GM13977 (cell line): ENCODE measurements at regions not wholly inside any gene's neighbourhood (a gene's known extent, or its start where the extent isn't known, plus 50 kb on each side); places are given as distances from the start of the nearest gene placed in this dataset.
A peak's percentile ranks its signal among the peaks of the same experiment; 100 is the strongest.
"Not testable (repeated sequence)": the region's sequence is repeated elsewhere in the genome, so short reads cannot be mapped to it uniquely, and the experiment has no call there.

Experiments used
- DNase-seq: peaks from one replicate; pipeline ENCODE4 v3.0.0; 2012; ENCODE audit warnings: low spot score
- CTCF ChIP-seq: IDR thresholded peaks from 2 replicates; pipeline ENCODE4 v1.5.1; 2012; ENCODE audit warnings: mild to moderate bottlenecking, control low read depth; ENCODE audit not compliant: insufficient read depth; ENCODE audit errors: extremely low read depth, missing control alignments
- in situ Hi-C: fragments of 300-500 bp; cut with MboI; formaldehyde crosslinking; loops from one replicate; pipeline ENCODE4 v1.12.0; 2022; ENCODE audit warnings: low sequenced_read_pairs, low pct_unique_long_range_greater_than_20kb, mixed read lengths, inconsistent platforms; ENCODE audit not compliant: unreplicated experiment

DNA sequence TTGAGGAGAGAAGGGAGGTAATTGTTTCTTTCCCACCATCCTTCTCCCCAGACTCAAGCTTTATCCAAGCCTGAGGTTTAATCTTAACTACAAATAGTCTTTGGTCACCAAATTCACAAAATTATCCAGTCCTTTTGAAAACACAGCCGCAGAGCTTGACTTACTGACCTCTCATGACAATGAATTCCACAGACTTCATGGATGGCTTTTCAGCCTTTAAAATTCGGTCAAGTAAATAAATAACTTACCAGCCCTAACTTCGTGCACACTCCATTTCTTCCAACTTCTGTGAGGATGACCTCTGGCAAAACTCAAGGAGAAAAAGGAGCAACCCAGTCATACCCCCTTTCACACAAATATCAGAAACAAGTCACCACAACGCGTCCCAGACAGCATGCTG, 137.0 kb upstream of the CDKN3 start:
- no peak for DNase-seq
- in situ Hi-C loops: no loop called here
- TF ChIP-seq CTCF: no peak

GRCh38 chr14:54261283-54261682, 135.5 kb upstream of the CDKN3 start:
- TF ChIP-seq CTCF: no peak
- in situ Hi-C loops: no loop called here
- DNase-seq: no peak

DNA sequence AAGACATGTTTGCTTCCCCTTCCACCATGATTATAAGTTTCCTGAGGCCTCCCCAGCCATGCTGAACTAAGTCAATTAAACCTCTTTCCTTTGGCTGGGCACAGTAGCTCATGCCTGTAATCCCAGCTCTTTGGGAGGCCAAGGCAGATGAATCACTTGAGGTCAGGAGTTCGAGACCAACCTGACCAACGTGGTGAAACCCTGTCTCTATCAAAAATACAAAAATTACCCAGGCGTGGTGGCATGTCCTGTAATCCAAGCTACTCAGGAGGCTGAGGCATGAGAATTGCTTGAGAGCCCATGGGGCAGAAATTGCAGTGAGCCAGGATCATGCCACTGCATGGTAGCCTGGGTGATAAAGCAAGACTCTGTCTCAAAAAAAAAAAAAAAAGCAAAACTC, 130.2 kb upstream of the CDKN3 start:
- DNase-seq, in situ Hi-C loops: not testable (repeated sequence)

- TF ChIP-seq CTCF: no peak
- in situ Hi-C loops: no loop called here
- DNase-seq: peak; percentile 29
Measured at GRCh38 chr14:54267172-54267571, 129.6 kb upstream of the CDKN3 start.

DNA sequence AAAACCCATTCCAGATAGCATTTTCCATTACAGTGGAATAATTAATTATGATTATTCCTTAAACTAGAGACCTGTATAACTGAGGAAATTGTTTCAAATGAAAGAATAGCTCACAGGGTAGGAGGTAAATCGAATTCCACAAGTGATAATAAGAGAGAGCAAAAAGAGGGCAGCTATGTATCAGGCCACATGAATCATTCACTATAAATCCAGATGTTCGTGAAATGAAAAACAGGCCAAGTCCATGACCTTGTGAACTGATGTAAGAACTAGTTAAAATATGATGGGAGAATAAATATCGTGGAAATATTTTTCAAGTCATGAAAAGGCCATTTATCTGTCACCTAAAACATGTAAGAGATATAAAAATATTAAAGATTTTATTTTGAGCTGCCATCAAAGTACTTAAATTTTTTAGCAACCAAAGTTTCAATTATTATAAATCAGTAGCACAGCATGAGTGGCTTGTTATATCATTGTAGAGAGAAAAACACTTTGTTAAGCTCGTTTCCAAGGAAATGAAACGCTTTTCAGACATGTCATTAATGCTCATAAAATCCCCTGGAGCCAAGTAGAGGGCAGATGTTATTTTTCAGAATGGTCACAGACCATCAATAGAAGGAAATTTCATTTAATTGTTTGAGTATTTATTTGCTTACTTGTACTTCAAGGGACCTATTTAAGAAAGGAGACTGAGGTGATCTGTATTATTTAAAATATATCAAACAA, 120.6 kb upstream of the CDKN3 start:
- DNase-seq: no peak
- TF ChIP-seq CTCF: no peak
- in situ Hi-C loops: no loop called here

DNA sequence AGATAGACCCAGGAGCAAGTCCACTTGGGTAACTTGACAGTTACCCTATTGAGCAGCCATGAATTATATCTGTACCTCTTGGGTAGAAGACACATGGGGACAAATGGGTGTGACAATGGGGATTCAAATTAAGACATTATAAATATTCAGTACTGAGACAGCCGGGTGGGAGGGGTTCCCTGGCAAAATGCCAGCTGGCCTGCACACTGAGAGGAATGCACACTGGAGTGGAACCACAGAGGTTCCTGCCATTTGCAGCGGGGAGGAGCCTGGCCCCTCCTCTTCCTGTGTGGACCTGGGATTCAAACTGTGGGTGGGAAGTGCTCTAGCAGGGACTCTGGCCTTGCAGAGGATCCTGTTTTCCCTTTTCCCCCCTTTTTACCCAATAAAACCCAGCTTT, 118.7 kb upstream of the CDKN3 start:
- in situ Hi-C loops: no loop called here
- TF ChIP-seq CTCF: no peak
- no peak for DNase-seq

DNA sequence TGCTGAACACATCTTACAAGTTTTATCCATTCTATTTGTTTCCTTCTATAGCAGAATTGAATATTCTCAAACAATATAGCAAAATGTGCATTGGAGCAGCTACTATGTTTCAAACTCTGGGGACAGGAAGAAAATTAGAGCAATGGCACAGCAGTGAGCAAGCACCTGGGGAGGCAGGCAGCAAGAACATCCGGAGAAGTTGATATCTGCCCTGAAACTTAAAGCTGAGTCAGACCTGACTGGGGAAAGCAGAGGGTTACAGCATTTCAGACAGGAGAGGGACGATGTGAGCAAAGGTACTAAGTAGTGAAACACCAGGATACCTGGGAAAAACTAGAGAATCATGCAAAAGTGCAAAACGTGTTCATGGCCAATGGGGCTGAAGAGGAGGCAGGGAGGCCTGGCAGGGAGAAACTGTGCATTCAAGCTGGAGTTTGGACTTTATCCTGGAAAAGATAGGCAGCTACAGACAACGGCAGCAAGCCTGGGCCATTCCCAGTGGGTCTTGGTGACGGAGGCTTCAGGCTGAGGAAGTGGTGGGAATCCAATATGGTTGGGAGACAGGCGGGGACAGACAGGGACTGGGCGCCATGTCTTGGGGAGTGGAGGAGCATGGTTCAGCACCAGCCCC, 118.0 kb upstream of the CDKN3 start:
- in situ Hi-C loops: no loop called here
- DNase-seq: no peak
- no peak for TF ChIP-seq CTCF
